WI38 (cell line): ENCODE measurements at regions not wholly inside any gene's neighbourhood (a gene's known extent, or its start where the extent isn't known, plus 50 kb on each side); places are given as distances from the start of the nearest gene placed in this dataset.

Experiments
- H3K4me3 ChIP-seq: 2 replicates; pipeline ENCODE4 v1.5.1; 2011; ENCODE audit warnings: low read depth, mild to moderate bottlenecking, control low read depth, low read length
- CTCF ChIP-seq: IDR thresholded peaks from 2 replicates; pipeline ENCODE4 v1.5.1; 2012; ENCODE audit warnings: low read depth, mild to moderate bottlenecking, control low read depth, low read length

- H3K4me3 ChIP-seq = no peak overlapping the region
- no peak for TF ChIP-seq CTCF
Observed at GRCh38 chr12:125329239-125330102, 264.2 kb downstream of the AACS start.

DNA sequence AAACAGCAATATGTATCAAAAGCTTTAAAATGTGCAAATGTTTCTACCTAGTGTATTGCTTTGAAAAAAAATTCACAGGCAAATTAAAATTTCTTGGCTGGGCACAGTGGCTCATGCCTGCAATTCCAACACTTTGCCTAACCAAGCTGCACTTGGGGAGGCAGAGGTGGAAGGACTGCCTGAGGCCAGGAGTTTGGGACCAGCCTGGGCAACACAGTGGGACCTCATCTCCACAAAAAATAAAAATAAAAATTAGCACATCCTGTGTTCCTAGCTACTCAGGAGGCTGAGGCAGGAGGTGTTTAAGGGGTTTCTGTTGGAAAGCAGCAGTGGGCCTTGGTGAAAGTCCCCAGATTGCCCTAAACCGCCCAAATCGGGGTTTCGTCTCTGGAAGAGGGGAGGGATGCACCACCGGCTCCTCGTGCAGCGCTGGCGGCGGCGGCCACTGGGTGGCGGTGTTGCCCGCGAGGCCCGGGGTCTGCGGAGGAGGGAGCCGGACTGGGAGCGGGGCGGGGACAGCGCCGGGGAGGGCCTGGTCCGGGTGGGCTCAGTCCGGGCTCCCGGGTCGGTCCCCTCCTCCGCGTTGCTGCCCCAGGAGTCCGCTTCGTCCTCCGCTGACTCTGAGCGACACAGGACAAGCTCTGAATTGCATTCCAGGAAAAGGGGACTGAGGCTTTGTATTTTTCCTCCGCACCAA lies 265.6 kb downstream of the AACS start:
- TF ChIP-seq CTCF = peak; percentile 59
- peak overlapping the region; percentile 40 for H3K4me3 ChIP-seq

DNA sequence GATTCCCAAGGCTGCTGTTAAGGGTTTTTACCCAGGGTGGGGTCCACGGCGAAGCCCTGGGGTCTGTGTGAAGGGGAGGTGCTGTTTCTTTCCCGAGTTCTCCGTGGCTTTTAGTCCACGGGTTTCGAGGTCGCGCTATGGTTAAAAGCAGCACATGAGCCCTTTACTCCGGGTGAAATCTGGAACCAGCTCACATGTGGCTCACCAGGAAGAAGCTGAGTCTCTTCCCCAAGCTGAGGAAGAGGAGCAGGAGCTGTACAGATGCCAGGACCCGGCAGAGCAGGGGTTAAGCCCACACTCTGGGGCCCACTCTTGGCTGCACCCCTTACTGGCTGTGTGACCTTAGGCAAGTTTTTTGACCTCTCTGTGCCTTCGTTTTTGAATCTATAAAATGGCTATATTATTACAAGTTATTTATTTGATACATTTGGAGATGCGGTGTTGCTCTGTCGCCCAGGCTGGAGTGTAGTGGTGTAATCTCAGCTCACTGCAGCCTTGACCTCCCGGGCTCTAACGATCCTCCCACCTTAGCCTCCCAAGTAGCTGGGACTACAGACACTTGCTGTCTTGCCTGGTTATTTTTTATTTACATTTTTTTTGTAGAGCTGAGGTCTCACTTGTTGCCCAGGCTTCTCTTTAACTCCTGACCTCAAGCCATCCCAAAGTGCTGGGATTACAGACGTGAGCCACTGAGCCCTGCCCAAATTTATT lies 266.3 kb downstream of the AACS start:
- TF ChIP-seq CTCF = no peak
- peak overlapping the region; percentile 40 for H3K4me3 ChIP-seq

DNA sequence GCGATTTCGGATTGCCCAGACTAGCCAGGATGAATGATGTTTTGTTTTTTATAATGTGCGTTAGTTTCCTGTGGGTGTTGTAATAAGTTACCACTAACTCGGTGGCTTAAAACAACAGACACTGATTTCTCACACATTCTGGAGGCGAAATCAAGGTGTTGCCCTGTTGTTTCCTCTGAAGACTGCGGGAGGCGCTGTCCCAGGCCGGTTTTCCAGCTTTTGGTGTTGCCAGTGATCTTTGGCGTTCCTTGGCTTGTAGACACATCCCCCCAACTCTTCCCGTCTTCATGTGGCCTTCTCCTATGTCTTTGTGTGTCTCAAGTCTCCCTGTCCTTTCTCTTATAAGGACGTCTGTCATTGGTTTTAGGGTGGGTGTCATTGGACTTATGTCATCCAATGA lies 267.7 kb downstream of the AACS start:
- no peak for TF ChIP-seq CTCF
- no peak overlapping the region for H3K4me3 ChIP-seq

- H3K4me3 ChIP-seq = no peak overlapping the region
- no peak for TF ChIP-seq CTCF
Observed at GRCh38 chr12:125336246-125336645, 271.0 kb downstream of the AACS start.

GRCh38 chr12:125340791-125341190 lies 275.6 kb downstream of the AACS start:
- no peak overlapping the region for H3K4me3 ChIP-seq
- no peak for TF ChIP-seq CTCF

- TF ChIP-seq CTCF = no peak
- H3K4me3 ChIP-seq = no peak overlapping the region
Observed at GRCh38 chr12:125341422-125341821, 276.2 kb downstream of the AACS start.
